PC-9 (cell line): ENCODE measurements at regions not wholly inside any gene's neighbourhood (a gene's known extent, or its start where the extent isn't known, plus 50 kb on each side); places are given as distances from the start of the nearest gene placed in this dataset.

Experiments
- BruUV-seq: library from RNA; stranded (reverse); fragments of 400-500 nt; replicated peaks from 2 replicates; lab custom pipeline; 2021; lab: Mats Ljungman, UMichigan
- CTCF ChIA-PET: fragments of 300-600 bp; sonication (Branson Sonifier 250); formaldehyde crosslinking; loops from one replicate; lab custom pipeline; 2022; ENCODE audit warnings: antibody characterized with exemption; lab: Charles Lee
- POLR2A ChIA-PET: fragments of 300-600 bp; sonication (Branson Sonifier 250); formaldehyde crosslinking; loops from one replicate; lab custom pipeline; 2022; ENCODE audit warnings: antibody characterized with exemption; ENCODE audit not compliant: unreplicated experiment; lab: Charles Lee
- DNase-seq, 2 experiments: peaks; one replicate each; pipeline versions ENCODE4 v3.0.0 to v3.0.0-alpha.2; 2015 to 2022; ENCODE audit warnings: mixed read lengths in 1 of 2
- H2AFZ ChIP-seq: fragments of 200-600 bp; sonication (generic); 2 replicates; pipeline ENCODE4 v1.8.1; 2017; ENCODE audit warnings: antibody characterized with exemption
- H3F3A ChIP-seq: fragments of 200-600 bp; sonication (generic); 2 replicates; pipeline ENCODE4 v1.8.1; 2017; ENCODE audit warnings: antibody characterized with exemption, mild to moderate bottlenecking, low read depth; ENCODE audit not compliant: insufficient read depth
- H3K27ac ChIP-seq: fragments of 200-600 bp; sonication (generic); 2 replicates; pipeline ENCODE4 v1.6.1; 2016; ENCODE audit warnings: mixed run types
- H3K27me3 ChIP-seq: fragments of 200-600 bp; sonication (generic); 2 replicates; pipeline ENCODE4 v1.6.1; 2016; ENCODE audit warnings: low read depth, mixed run types; ENCODE audit not compliant: insufficient read depth
- H3K36me3 ChIP-seq: fragments of 200-600 bp; sonication (generic); 2 replicates; pipeline ENCODE4 v1.6.1; 2016; ENCODE audit warnings: low read depth, mixed run types
- H3K4me1 ChIP-seq: fragments of 200-600 bp; sonication (generic); replicated peaks from 2 replicates; pipeline ENCODE4 v1.6.1; 2016; ENCODE audit warnings: mixed run types; ENCODE audit not compliant: insufficient read depth
- H3K4me2 ChIP-seq: fragments of 200-600 bp; sonication (generic); 2 replicates; pipeline ENCODE4 v1.6.1; 2017; ENCODE audit warnings: mixed run types
- H3K4me3 ChIP-seq: fragments of 200-600 bp; sonication (generic); 2 replicates; pipeline ENCODE4 v1.6.1; 2016; ENCODE audit warnings: mixed run types
- H3K79me2 ChIP-seq: fragments of 200-600 bp; sonication (generic); 2 replicates; pipeline ENCODE4 v1.6.1; 2017; ENCODE audit warnings: low read depth, mixed run types
- H3K9me2 ChIP-seq: fragments of 200-600 bp; sonication (generic); 2 replicates; pipeline ENCODE4 v1.8.1; 2017; ENCODE audit warnings: mild to moderate bottlenecking; ENCODE audit not compliant: insufficient read depth
- H3K9me3 ChIP-seq: fragments of 200-600 bp; sonication (generic); 2 replicates; pipeline ENCODE4 v1.8.1; 2016; ENCODE audit warnings: low read depth; ENCODE audit not compliant: insufficient read depth
- H4K20me1 ChIP-seq: fragments of 200-600 bp; sonication (generic); 2 replicates; pipeline ENCODE4 v1.8.1; 2017; ENCODE audit not compliant: insufficient read depth
- EZH2 ChIP-seq: fragments of 200-600 bp; sonication (generic); IDR thresholded peaks from 2 replicates; pipeline ENCODE4 v1.8.0; 2017; ENCODE audit warnings: antibody characterized with exemption, low read depth
- intact Hi-C: fragments of 100-400 bp; cut with micrococcal nuclease; formaldehyde crosslinking; loops from one replicate; pipeline ENCODE4 v1.10.0; 2022; ENCODE audit not compliant: unreplicated experiment
- TF ChIP-seq, protein P1 (sequence below): fragments of 200-600 bp; sonication (generic); conservative IDR thresholded peaks from 2 replicates; pipeline ENCODE4 v1.6.1; 2017; ENCODE audit warnings: mixed run types, antibody characterized with exemption, mild to moderate bottlenecking, moderate library complexity

- Histone ChIP-seq H3K36me3 (no peaks in the 10 kb centered on the region), H3K4me3 (no peak overlapping the region), H3K27me3 (no peaks in the 10 kb centered on the region), H3K27ac (no peak overlapping the region), H3F3A (peaks cover 16% of the 10 kb centered on the region; the same call in 1 of the 2 replicates), H4K20me1 (no peaks in the 10 kb centered on the region), H2AFZ (no peak overlapping the region), H3K9me3 (no peaks in the 10 kb centered on the region), H3K79me2 (no peaks in the 10 kb centered on the region), H3K4me2 (no peak overlapping the region), H3K9me2 (no peaks in the 10 kb centered on the region), H3K4me1 (peaks cover 32% of the 10 kb centered on the region)
- POLR2A ChIA-PET: no interaction called here
- intact Hi-C loops: loop anchor here (2.0 kb wide), 1 partner anchor 23 kb away; no protein-coding TSS in a partner anchor
- CTCF ChIA-PET: no interaction called here
- no TSS peak for BruUV-seq
- no peak for DNase-seq
- TF ChIP-seq, protein P1, sequence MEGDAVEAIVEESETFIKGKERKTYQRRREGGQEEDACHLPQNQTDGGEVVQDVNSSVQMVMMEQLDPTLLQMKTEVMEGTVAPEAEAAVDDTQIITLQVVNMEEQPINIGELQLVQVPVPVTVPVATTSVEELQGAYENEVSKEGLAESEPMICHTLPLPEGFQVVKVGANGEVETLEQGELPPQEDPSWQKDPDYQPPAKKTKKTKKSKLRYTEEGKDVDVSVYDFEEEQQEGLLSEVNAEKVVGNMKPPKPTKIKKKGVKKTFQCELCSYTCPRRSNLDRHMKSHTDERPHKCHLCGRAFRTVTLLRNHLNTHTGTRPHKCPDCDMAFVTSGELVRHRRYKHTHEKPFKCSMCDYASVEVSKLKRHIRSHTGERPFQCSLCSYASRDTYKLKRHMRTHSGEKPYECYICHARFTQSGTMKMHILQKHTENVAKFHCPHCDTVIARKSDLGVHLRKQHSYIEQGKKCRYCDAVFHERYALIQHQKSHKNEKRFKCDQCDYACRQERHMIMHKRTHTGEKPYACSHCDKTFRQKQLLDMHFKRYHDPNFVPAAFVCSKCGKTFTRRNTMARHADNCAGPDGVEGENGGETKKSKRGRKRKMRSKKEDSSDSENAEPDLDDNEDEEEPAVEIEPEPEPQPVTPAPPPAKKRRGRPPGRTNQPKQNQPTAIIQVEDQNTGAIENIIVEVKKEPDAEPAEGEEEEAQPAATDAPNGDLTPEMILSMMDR: no peak
- TF ChIP-seq EZH2: no peak
Observed at GRCh38 chr9:110028271-110028670, 179.7 kb downstream of the C9orf152 start.

DNA sequence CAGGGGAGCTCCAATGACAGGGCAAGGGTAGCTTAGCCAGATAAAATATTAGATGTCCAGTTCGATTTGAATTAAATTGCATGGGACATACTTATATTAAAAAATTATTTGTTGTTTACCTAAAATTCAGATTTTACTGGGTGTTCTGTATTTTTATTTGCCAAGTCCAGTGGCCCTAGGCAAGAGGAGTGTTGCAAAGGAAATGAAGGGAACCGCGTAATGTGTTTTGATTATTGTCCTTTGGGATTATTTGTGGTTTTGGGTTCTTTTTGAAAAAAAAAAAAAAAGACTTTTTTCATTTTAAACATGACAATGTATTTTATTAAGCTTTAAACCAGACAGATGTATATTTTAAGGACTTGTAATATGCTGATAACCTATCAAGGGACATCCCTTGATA is 179.3 kb downstream of the C9orf152 start:
- Histone ChIP-seq H3K27me3 (no peaks in the 10 kb centered on the region), H4K20me1 (no peaks in the 10 kb centered on the region), H3K9me3 (no peaks in the 10 kb centered on the region), H3K4me2 (0 out of 2 replicates have a peak overlapping the region, but pooled peaks have one; percentile 22), H3K9me2 (no peaks in the 10 kb centered on the region), H3K79me2 (no peaks in the 10 kb centered on the region), H3K4me3 (no peak overlapping the region), H3K27ac (0 out of 2 replicates have a peak overlapping the region, but pooled peaks have one; percentile 5), H2AFZ (no peak overlapping the region), H3K4me1 (peaks cover 33% of the 10 kb centered on the region), H3F3A (peaks cover 16% of the 10 kb centered on the region; the same call in 1 of the 2 replicates), H3K36me3 (no peaks in the 10 kb centered on the region)
- BruUV-seq: no TSS peak
- intact Hi-C loops: loop anchor here (1.0 to 2.0 kb wide), 2 partner anchors 12 to 22 kb away; no protein-coding TSS in a partner anchor
- no peak for TF ChIP-seq EZH2
- TF ChIP-seq, protein P1: no peak
- POLR2A ChIA-PET: no interaction called here
- CTCF ChIA-PET: no interaction called here
- no peak for DNase-seq

- POLR2A ChIA-PET: no interaction called here
- CTCF ChIA-PET: interaction anchor here (0.5 kb wide), 1 partner anchor 211 kb away, joined by 3 read pairs; no protein-coding TSS in a partner anchor
- Histone ChIP-seq H3K9me3 (no peaks in the 10 kb centered on the region), H3F3A (peaks cover 16% of the 10 kb centered on the region; the same call in 1 of the 2 replicates), H3K4me1 (peaks cover 40% of the 10 kb centered on the region), H3K4me3 (no peak overlapping the region), H3K4me2 (peak overlapping the region; percentile 22; the same call in 1 of the 2 replicates), H3K27ac (peak overlapping the region; percentile 5; the same call in 1 of the 2 replicates), H4K20me1 (no peaks in the 10 kb centered on the region), H3K27me3 (no peaks in the 10 kb centered on the region), H2AFZ (no peak overlapping the region), H3K36me3 (no peaks in the 10 kb centered on the region), H3K79me2 (no peaks in the 10 kb centered on the region), H3K9me2 (no peaks in the 10 kb centered on the region)
- BruUV-seq: no TSS peak
- intact Hi-C loops: loop anchor here (1.0 to 2.0 kb wide), 2 partner anchors 13 to 21 kb away; no protein-coding TSS in a partner anchor
- TF ChIP-seq, protein P1: no peak
- TF ChIP-seq EZH2: no peak
- peak; percentile 46 to 91 for DNase-seq
Observed at GRCh38 chr9:110029429-110029955, 178.5 kb downstream of the C9orf152 start.
